HG02610 (cell line): ENCODE measurements at regions not wholly inside any gene's neighbourhood (a gene's known extent, or its start where the extent isn't known, plus 50 kb on each side); places are given as distances from the start of the nearest gene placed in this dataset.
A peak's percentile ranks its signal among the peaks of the same experiment; 100 is the strongest.

Source experiments
- ATAC-seq: cut with Tn5 transposase; IDR thresholded peaks from one replicate; pipeline ENCODE4 v1.9.1; 2021; ENCODE audit warnings: mild to moderate bottlenecking, moderate library complexity; ENCODE audit not compliant: unreplicated experiment

- ATAC-seq: no peak
These were observed 79.2 kb upstream of the CLCN4 start for GRCh38 chrX:10077425-10078188.

GRCh38 chrX:10078266-10078665 lies 78.5 kb upstream of the CLCN4 start:
- no peak for ATAC-seq

GRCh38 chrX:10079231-10079630 lies 77.5 kb upstream of the CLCN4 start:
- ATAC-seq: no peak

GRCh38 chrX:10083809-10084208 lies 73.0 kb upstream of the CLCN4 start:
- no peak for ATAC-seq

- no peak for ATAC-seq
These were observed 71.6 kb upstream of the CLCN4 start for GRCh38 chrX:10085223-10085622.

- ATAC-seq: no peak
These were observed 70.1 kb upstream of the CLCN4 start for GRCh38 chrX:10086676-10087075.

- no peak for ATAC-seq
These were observed 69.4 kb upstream of the CLCN4 start for GRCh38 chrX:10087391-10087790.

GRCh38 chrX:10089378-10089795 lies 67.4 kb upstream of the CLCN4 start:
- ATAC-seq: no peak

- no peak for ATAC-seq
These were observed 66.5 kb upstream of the CLCN4 start for GRCh38 chrX:10090319-10090718.

GRCh38 chrX:10095246-10095645 lies 61.5 kb upstream of the CLCN4 start:
- no peak for ATAC-seq

- no peak for ATAC-seq
These were observed 60.9 kb upstream of the CLCN4 start for GRCh38 chrX:10095698-10096432.

GRCh38 chrX:10098270-10098713 lies 58.5 kb upstream of the CLCN4 start:
- peak; percentile 89 for ATAC-seq

- no peak for ATAC-seq
These were observed 57.4 kb upstream of the CLCN4 start for GRCh38 chrX:10099411-10099810.

- no peak for ATAC-seq
These were observed 55.5 kb upstream of the CLCN4 start for GRCh38 chrX:10101269-10101668.

- no peak for ATAC-seq
These were observed 54.6 kb upstream of the CLCN4 start for GRCh38 chrX:10102046-10102704.

- ATAC-seq: no peak
These were observed 53.8 kb upstream of the CLCN4 start for GRCh38 chrX:10103023-10103422.

- ATAC-seq: no peak
These were observed 51.7 kb upstream of the CLCN4 start for GRCh38 chrX:10104958-10105658.

- ATAC-seq: peak; percentile 76
These were observed 50.0 kb upstream of the CLCN4 start for GRCh38 chrX:10106806-10107205.
